ENCODE measurements at regions not wholly inside any gene's neighbourhood (a gene's known extent, or its start where the extent isn't known, plus 50 kb on each side); places are given as distances from the start of the nearest gene placed in this dataset.

DNA sequence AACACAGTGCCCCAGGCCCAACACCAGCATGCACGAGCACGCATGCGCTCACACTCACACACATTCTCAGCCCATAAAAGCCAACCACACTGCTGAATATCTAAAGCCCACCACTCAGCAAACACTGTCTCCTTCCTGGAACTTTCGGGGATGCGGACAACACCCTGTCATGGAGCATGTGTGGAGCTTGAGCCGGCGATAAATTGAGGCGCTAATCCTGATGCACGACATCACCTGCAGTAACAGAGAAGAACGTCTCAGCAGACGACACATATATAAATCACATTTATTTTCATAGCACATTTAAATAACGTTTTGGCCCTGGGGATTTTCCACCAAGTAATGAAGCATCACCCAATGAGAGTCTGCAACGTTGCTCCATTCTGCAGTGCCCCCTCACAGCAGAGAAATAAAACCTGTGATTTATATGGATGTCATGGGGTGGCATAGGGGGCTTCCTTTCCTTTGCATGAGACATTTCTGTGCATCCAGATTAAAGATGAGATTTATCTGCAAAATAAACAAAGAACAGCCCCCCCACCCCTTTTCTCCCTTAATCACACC, 267.7 kb upstream of the NFE2L3 start:
- Histone ChIP-seq H3K4me3 (no peak overlapping the region), H3K36me3 (no peaks in the 10 kb centered on the region), H3K27me3 (no peaks in the 10 kb centered on the region), H3K9me3 (no peaks in the 10 kb centered on the region), H3K4me1 (peaks cover 12 to 22% of the 10 kb centered on the region in 2 donors), H3K27ac (no peak overlapping the region)
- no peak for TF ChIP-seq POLR2A (IDR thresholded peaks at IDR 0.05)
- TF ChIP-seq, protein P1, sequence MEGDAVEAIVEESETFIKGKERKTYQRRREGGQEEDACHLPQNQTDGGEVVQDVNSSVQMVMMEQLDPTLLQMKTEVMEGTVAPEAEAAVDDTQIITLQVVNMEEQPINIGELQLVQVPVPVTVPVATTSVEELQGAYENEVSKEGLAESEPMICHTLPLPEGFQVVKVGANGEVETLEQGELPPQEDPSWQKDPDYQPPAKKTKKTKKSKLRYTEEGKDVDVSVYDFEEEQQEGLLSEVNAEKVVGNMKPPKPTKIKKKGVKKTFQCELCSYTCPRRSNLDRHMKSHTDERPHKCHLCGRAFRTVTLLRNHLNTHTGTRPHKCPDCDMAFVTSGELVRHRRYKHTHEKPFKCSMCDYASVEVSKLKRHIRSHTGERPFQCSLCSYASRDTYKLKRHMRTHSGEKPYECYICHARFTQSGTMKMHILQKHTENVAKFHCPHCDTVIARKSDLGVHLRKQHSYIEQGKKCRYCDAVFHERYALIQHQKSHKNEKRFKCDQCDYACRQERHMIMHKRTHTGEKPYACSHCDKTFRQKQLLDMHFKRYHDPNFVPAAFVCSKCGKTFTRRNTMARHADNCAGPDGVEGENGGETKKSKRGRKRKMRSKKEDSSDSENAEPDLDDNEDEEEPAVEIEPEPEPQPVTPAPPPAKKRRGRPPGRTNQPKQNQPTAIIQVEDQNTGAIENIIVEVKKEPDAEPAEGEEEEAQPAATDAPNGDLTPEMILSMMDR (IDR thresholded peaks at IDR 0.05 in 4 of 5, conservative IDR thresholded peaks at IDR 0.05 in 1 of 5) = no peak
- in situ Hi-C loops (cut with MboI; ENCODE audit: low sequenced_read_pairs in 4 of 4) (loop anchor here in 1 of 4 donors (25.0 kb wide), 1 partner anchor 328 kb away; the partner anchor contains the start of genes CBX3 and HNRNPA2B1), intact Hi-C loops (cut with DNase I; ENCODE audit: low total_unique reads) (no loop called here)
- no peak for ATAC-seq
- no peak for DNase-seq

DNA sequence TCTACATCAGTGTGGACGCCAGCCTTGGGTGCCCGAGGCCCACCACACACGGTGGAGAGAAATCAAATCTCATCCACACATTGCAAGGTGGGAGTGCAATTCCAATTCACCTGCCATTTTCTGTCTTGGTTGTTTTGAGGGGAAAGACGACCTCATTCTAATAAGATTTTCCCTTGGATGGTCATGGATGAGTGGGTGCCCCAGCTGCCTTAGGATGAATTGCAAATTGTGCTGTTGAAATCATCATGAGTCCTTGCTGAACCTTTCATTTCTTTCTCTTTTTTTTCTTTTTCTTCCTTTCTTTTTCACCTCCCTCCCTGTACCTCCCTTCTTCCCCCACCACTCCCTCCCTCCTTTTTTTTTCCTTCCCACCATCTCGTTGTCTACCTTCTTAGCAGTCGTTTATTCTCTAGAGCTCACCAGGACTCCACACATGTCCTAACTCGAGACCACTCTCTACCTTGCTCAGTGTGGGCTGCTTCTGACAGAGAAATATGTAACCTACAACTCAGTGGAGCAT, 266.9 kb upstream of the NFE2L3 start:
- H3K9me3 ChIP-seq = no peaks in the 10 kb centered on the region
- H3K27me3 ChIP-seq = no peaks in the 10 kb centered on the region
- ATAC-seq (no peak), DNase-seq (no peak)
- peaks cover 12 to 15% of the 10 kb centered on the region in 2 donors for H3K4me1 ChIP-seq
- in situ Hi-C loops (cut with MboI; ENCODE audit: low sequenced_read_pairs in 4 of 4) (loop anchor here in 1 of 4 donors (25.0 kb wide), 1 partner anchor 327 kb away; the partner anchor contains the start of genes CBX3 and HNRNPA2B1), intact Hi-C loops (cut with DNase I; ENCODE audit: low total_unique reads) (no loop called here)
- TF ChIP-seq, protein P1 (IDR thresholded peaks at IDR 0.05 in 4 of 5, conservative IDR thresholded peaks at IDR 0.05 in 1 of 5) = no peak
- TF ChIP-seq POLR2A (IDR thresholded peaks at IDR 0.05) = no peak
- H3K36me3 ChIP-seq = no peaks in the 10 kb centered on the region
- H3K27ac ChIP-seq = no peak overlapping the region
- H3K4me3 ChIP-seq = no peak overlapping the region

DNA sequence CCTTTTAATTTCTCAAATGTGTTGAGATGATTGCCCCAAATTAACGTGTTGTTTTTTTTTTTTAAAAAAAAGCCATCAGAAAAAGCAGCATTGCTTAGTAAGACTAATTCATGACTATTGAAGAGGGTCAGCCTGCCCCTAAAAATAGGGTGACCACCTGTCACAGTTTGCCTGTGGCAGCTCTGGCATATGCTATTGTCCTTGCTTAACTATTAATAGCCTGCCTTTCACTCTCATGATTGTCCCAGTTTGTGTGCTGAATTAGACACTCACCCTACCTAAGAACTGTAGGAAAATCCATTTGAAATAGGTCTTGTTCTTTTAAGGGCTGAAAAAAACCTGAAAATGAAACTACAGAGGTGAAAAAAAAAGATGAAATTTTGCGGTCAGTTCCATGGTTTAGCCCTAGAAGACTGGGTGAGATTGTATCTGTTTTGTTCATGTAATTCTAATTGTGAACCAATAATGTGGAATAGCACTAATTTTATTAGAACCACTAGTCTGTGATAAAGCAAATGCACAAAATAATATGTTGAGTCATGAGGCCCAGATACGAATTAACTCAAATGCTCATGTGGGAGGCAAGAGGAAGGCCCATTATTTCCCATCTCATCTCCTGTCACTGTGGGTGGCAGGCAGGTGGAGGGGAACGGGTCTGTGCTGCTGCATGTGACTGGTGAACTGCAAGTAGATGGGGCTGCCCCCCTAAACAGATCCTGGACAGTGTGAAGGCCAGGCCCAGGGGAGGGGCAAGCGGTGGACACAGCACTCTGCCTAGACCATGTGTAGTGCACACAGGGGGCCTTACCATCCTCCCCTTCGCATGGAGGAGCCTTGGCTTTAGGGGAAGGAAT, 265.4 kb upstream of the NFE2L3 start:
- in situ Hi-C loops (cut with MboI; ENCODE audit: low sequenced_read_pairs in 4 of 4) = loop anchor here in 1 of 4 donors (25.0 kb wide), 1 partner anchor 326 kb away; the partner anchor contains the start of genes CBX3 and HNRNPA2B1
- ATAC-seq = peak; percentile 87 to 95
- intact Hi-C loops (cut with DNase I; ENCODE audit: low total_unique reads) = no loop called here

DNA sequence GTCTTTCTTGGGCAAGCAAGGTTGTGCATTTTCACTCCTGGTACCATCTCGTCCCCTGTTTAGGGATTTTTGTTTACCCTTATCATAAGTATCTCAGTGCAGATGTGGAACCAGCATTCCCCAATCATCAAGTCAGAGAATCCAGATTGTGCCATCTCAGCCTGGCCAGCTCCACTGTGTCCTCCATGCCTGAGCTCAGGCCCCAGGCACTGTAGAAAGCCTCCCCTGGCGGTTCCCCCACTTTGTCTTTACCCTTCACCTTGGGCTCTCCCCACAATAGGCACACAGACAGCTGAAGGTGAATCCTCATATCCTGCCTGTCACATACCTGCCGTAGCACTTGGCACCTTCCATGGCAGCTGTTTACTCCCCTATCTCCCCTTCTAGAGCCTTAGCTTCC, 264.7 kb upstream of the NFE2L3 start:
- DNase-seq = no peak
- Histone ChIP-seq H3K36me3 (no peaks in the 10 kb centered on the region), H3K4me1 (peaks cover 12 to 14% of the 10 kb centered on the region in 2 donors), H3K27me3 (no peaks in the 10 kb centered on the region), H3K9me3 (no peaks in the 10 kb centered on the region), H3K27ac (peak overlapping the region; percentile 67 to 78 (median 76)), H3K4me3 (no peak overlapping the region)
- in situ Hi-C loops (cut with MboI; ENCODE audit: low sequenced_read_pairs in 4 of 4) = loop anchor here in 1 of 4 donors (25.0 kb wide), 1 partner anchor 325 kb away; the partner anchor contains the start of genes CBX3 and HNRNPA2B1
- TF ChIP-seq POLR2A (IDR thresholded peaks at IDR 0.05) = no peak
- TF ChIP-seq, protein P1 (IDR thresholded peaks at IDR 0.05 in 4 of 5, conservative IDR thresholded peaks at IDR 0.05 in 1 of 5) = no peak
- intact Hi-C loops (cut with DNase I; ENCODE audit: low total_unique reads) = no loop called here
- ATAC-seq = no peak

More for the DNA sequence above, 265.4 kb upstream of the NFE2L3 start:
- TF ChIP-seq POLR2A (IDR thresholded peaks at IDR 0.05) = no peak
- TF ChIP-seq, protein P1 (IDR thresholded peaks at IDR 0.05 in 4 of 5, conservative IDR thresholded peaks at IDR 0.05 in 1 of 5) = no peak
- Histone ChIP-seq H3K4me3 (no peak overlapping the region), H3K9me3 (no peaks in the 10 kb centered on the region), H3K27me3 (no peaks in the 10 kb centered on the region), H3K4me1 (peaks cover 12 to 14% of the 10 kb centered on the region in 2 donors), H3K27ac (peak overlapping the region; percentile 67 to 78 (median 76)), H3K36me3 (no peaks in the 10 kb centered on the region)
- DNase-seq = no peak

Data from gastrocnemius medialis (tissue), 4 donors.